GM21526 (cell line): ENCODE measurements at regions not wholly inside any gene's neighbourhood (a gene's known extent, or its start where the extent isn't known, plus 50 kb on each side); places are given as distances from the start of the nearest gene placed in this dataset.
A peak's percentile ranks its signal among the peaks of the same experiment; 100 is the strongest.
"Not testable (repeated sequence)": the region's sequence is repeated elsewhere in the genome, so short reads cannot be mapped to it uniquely, and the experiment has no call there.

Experiments used
- ATAC-seq: cut with Tn5 transposase; IDR thresholded peaks from one replicate; pipeline ENCODE4 v1.9.1; 2021; ENCODE audit warnings: moderate library complexity; ENCODE audit not compliant: unreplicated experiment, low FRiP score

GRCh38 chr6:11486959-11487358 lies 50.6 kb upstream of the TMEM170B start:
- ATAC-seq, result no peak

GRCh38 chr6:11486486-11486885 lies 51.1 kb upstream of the TMEM170B start:
- no peak for ATAC-seq

- ATAC-seq, result no peak
Observed at GRCh38 chr6:11486051-11486450, 51.5 kb upstream of the TMEM170B start.

DNA sequence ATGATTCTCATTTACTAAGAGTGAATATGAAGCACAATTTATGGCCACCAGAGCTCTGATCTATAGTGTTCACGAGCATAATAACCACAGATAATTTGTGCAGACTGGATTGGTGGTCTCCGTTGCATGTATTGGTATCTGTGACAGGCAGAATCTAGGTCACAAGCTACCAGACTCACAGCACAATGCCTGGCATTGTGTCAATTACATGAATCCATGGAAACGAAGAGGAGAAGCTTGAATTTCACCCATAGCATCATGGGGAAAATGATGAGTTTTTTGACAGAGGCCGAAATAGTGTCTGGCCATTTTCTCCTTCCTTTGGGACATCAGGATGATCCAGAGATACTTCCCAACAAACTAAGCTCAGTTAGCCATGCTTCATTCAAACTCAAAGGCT lies 52.3 kb upstream of the TMEM170B start:
- no peak for ATAC-seq

DNA sequence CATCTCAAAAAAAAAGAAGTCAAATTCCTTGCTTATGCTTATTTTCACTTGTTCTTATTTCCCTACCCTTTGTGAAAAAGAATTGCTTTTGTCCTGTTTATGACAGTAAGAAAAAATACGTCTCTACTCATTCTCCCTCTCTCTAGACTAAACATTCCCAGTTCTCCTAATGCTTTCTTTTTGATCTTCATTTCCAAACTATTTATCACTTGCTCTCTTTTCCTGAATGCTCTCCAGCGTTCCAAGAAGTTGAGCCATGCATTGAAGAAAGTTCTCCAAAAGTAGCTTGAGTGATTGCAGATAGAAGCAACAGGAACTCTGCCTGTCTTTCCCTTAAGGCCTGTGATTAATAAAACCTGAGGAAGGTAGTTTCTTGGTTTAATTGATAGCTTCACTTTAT lies 53.1 kb upstream of the TMEM170B start:
- ATAC-seq, result no peak

DNA sequence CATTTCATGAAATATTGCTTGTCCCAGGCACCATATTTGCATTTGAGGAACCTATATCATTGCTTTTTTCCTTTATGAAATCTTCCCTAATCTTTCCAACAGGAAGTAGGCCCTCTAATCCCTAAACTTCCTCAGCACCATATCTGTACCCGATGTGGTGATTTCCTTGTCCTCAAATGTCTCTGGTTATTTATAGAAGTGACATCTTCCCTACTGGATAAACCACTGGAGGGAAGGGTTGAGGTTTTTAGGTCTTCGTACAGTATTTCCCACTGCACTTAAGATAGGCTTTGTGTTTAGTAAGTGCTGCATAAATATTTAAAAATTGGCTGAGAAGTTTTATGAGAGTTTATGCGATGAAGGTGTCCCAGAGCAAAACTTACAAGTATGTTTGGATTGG lies 54.9 kb upstream of the TMEM170B start:
- no peak for ATAC-seq

GRCh38 chr6:11480541-11480940 lies 57.0 kb upstream of the TMEM170B start:
- no peak for ATAC-seq

DNA sequence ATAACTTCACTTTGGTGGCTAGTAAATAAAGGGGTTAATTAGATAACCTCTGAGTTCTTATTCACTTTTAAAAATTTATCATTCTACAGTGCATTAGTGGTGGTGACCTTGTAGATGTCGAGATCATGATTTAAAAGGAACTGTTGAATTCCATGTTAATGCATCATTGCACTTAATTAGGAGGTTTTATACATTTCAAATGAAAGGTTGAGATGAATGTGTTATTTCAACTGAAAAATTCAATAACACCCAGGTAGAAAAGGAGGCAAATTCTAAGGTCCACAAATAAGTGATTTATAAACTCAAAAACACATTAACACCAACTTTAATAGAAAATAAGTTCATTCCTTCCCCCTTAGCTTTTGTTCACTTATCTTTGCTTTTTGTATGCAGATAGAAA lies 58.3 kb upstream of the TMEM170B start:
- no peak for ATAC-seq

DNA sequence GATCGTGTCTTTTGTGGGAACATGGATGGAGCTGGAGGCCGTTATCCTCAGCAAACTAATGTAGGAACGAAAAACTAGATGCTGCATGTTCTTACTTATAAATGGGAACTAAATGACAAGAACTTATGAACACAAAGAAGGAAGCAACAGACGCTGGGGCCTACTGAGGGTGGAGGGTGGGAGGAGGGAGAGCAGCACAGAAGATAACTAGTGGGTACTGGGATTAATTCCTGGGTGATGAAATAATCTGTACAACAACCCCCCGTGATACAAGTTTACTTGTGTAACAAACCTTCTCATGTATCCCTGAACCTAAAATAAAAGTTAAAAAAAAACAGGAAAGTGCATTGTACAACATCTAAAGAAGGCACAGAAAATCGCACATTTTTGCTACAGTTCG lies 59.0 kb upstream of the TMEM170B start:
- ATAC-seq, result no peak

- no peak for ATAC-seq
Observed at GRCh38 chr6:11475016-11475415, 62.5 kb upstream of the TMEM170B start.

DNA sequence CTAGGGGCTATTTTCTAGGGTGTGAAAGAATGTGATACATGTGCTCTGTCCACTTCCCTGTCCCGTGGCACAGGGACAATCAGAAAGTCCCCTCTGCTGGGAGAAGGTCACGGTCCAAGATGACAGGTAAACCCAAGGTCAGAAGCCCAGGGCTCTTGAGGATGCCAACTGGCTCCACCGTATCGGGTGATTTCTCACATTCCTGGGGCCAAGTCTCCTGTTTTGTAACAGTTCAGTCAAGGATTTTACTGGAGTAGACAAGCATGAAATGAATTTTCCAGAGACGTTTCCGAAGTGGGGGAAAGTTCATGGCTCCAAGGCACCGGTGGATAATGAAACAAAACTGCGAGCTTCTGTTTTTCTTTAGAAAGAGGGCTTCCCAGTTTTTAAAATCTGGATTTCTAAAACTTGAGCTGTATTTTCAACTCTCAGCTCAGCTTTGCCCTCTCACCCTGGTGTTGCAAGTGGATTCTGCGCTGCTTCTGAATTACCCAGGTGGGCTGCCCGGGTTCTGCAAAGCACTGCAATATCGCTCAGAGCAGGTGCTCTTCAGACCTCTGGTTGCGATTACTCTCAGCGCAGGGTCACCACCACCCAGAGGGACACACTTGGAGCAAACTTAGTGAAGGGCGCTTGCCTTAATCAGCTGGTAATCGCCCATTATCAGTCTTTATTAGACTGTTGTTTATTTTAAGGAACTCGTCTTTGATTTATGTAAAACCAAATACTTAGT lies 64.4 kb upstream of the TMEM170B start:
- ATAC-seq, result no peak

DNA sequence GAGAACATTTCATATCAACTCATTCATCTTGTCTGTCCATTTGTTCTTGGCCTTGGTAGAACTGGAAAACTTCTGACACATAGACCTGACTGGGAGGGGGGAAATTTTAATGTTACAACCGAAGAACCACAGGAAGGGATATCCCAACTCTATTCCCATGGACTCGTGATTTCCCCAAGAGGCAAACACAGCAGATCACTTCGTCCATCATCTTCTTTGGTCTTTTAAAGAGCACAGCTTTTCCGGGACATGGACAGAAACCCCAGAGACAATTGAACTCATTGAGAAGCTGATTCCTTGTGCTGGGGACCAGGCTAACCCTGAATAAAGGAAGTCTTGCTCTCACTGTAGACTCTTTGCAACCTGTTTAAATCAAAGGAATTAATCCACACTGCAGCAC lies 66.3 kb upstream of the TMEM170B start:
- no peak for ATAC-seq

DNA sequence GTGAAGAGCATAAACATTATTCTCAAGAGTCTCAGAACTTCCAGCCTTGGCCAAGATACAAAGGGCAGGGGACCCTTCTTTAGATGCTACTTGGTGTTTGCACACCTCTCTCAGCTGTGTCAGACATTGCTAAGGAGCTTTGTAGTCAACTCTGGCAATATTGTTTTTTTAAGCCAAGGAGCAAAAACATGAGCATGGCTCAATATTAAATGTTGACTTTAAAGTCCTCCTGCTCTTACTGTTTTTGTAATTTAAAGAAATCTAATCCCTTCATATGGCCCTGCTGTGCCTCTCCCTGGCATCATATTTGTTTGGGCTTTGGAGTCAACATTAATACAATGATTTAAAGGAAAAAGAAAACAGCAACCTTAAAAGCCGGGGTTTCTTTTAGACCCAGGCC lies 67.9 kb upstream of the TMEM170B start:
- ATAC-seq, result no peak

DNA sequence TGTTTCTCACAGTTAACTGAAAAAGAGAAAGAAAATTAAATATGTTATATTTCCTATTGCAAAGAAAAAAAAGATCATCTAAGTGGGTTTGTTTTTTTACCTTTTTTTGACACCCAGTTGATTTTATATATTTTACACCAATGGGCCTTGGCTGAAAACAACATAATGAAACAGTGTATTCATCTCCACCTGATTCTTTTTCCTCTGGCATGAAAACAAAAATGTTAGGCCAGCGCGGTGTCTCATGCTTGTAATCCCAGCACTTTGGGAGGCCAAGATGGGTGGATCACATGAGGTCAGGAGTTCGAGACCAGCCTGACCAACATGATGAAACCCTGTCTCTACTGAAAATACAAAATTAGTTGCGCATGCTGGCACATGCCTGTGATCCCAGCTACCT lies 69.3 kb upstream of the TMEM170B start:
- ATAC-seq, result not testable (repeated sequence)

DNA sequence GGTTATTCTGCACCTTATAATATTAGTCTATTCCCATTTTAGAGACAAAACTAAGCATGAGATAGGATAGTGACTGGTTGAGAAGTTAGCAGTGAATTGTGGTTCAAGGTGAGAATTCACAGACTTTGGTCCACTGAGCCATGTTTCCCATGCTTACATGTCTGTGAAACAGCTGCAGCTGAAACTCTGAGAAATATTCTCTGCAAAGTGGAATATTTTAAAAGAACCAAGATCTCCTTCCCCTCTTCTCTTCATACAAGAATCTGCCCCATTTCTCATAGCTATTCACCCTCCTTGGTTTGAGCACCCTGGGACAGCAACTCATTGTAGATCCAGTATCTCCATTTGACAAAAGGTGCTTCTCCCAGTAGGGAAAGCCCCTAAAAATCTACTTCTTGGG lies 70.2 kb upstream of the TMEM170B start:
- ATAC-seq, result no peak

DNA sequence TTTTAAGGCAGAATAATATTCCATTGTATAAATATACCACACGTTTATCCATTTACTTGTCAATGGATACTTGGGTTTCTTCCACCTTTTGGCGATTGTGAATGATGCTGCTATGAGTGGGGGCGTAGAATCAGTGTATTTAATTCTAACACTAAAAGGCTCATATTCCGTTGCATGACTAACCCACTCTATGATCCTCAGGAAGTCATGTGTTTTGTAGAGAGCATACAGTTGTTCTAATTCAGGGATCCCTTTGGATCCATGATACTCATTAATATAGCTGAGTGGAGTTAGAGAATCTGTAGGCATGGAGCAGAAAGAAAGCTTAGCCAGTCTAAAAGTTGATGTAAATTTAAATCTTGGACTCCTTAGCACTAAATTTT lies 74.2 kb upstream of the TMEM170B start:
- ATAC-seq, result no peak

DNA sequence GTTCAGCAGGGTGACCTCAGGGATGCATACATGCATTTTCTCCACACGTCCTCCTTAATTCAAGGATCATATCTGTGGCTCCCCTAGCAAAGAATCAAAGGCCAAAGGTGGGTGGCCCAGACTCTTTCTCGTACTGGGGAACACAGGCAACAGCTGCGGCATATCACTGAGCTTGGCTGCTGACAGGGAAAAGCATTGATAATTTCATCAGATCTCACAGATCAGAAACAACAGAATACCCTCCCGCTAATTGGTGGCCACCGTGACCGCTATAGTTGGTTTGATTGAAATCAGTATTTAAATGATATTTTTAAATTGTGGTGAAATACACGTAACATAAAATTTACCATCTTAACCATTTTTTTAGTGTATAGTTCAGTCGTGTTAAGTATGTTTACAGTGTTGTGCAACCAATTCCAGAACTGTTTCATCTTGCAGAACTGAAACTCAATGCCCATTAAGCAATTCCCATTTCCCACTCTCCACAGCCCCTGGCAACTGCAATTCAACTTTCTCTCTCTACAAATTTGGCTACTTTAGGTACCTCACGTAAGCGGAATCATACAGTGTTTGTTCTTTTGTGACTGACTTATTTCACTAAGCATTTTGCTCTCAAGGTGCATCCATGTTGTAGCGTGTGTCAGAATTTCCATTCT lies 74.7 kb upstream of the TMEM170B start:
- no peak for ATAC-seq

DNA sequence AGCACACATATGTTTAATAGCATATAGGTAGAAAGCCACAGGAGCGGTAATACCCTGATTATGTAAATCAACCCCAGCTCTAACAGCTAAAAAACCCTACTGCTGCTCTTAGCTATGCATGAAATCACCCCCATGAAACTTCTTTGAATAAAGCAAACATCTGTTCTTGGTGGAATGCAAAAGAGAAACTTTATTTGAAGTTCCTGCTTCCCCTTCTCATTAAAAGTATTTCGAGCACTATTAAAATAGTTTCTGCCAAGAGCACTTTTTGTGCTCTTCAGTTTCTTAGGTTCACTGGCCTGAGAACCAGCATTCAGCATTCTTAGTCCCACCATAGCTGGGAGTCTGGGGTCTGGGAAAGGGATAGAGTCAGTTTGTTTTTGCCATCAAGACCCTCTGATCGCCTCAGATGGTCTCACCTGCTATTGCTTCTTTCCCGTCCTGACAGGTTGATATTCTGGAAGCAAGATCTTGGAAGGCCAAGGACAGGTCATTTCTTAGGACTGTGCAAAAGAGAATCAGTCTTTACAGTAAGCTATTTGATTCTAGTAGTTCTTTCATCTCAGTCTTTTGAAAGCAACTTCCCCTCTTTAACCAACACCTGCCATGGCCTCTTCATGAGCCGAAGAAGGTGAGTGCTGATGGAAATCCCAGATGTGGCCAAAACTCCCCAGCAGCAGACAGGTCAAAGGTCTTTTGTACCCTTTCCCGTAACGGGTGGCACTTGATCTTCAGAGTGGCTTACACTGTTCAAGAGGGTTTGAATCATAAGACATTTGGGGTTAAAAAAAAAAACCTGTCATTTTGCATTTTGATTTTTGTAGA lies 76.5 kb upstream of the TMEM170B start:
- peak; percentile 73 for ATAC-seq

DNA sequence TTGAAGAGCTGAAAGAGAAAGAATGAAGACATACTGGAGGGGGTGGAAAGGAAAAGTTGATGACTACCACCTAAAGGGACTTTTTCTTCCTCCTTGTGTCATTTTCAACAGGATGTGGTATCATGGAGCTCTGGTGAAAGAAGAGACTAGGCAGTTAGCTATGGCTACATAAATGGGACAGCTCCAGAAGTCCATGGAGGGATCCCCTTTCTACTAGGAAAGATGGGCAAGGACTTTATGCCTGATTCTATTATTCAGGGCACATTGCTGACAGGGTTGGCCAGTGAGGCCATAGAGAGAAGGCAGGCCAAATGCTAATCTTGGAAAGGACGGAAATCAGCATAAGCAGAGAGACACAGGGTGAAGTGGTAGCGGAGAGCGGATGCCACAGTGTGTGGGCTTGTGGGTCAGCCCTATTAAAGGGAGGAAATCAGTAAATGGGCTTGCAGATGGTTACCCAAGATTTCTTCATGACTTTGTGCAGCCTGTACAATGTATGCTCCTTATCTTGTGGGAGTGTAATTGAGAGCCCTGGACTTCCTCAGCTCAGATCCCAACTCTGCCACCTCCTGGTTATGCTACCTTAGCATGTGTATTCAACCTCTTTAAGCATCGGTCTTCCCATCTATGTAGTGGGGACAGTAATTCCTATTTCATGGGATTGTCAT lies 77.4 kb upstream of the TMEM170B start:
- ATAC-seq, result no peak

DNA sequence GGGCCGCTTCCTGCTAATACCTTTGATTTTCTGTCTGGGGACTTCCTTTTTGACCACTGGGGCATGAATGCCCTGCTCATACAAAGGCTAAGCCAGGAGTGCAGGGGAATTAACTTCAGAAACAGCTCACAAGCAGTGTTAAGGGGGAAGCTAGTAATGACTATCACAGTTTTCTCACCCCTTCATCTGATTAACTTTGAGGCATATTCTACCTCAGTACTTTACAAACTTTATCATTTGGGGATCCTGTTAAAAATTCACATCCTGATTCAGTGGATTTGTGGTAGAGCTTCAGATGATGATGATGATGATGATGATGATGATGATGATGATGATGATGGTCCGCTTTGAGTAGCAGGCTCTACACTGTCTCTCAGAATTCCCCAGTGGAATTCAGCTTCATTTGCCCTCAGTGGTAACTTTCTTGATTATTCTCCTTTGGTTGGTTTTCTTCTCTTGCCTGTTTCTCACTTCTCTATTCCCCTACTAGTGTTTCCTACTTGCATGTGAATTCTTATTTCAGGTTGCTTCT lies 78.4 kb upstream of the TMEM170B start:
- peak; percentile 56 for ATAC-seq

DNA sequence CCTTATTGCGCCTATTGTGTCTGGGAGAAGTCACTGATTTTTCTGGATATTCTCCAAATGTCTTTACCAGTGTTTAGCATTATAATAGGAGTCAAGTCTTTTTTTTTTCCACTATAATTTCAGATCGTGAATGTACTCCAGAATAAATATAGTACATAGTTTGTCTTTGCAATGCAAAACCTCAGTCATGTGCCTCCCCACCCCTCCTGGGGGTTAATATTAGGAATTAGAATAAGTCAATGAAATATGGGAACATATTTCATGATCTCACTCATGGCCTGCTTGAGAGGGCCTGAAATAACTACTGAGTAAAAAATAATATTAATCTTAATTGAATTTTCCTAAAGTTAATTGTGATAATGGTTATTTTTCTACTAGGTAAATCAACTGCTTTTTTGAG lies 79.0 kb upstream of the TMEM170B start:
- ATAC-seq, result no peak
